ENCODE measurements at regions not wholly inside any gene's neighbourhood (a gene's known extent, or its start where the extent isn't known, plus 50 kb on each side); places are given as distances from the start of the nearest gene placed in this dataset.
"Not testable (repeated sequence)": the region's sequence is repeated elsewhere in the genome, so short reads cannot be mapped to it uniquely, and the experiment has no call there.

DNA sequence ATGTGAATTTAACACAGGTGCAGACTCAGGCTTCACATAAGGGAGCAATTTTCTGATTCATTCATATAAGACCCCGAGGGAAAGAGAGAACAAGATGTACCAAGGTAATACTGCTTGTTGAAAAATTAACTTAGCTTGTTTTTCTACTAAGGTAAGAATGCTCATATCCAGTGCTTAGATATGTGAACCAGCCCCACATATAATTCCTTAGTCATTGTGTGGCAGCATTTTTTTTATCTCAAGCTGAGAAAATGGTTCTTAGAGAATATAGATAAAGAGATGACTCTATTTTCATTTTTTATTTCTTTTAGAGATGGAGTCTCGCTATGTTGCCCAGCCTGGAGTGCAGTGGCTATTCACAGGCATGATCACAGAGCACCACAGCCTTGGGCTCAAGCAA lies 121.8 kb upstream of the SEM1 start:
- no peak for DNase-seq

DNA sequence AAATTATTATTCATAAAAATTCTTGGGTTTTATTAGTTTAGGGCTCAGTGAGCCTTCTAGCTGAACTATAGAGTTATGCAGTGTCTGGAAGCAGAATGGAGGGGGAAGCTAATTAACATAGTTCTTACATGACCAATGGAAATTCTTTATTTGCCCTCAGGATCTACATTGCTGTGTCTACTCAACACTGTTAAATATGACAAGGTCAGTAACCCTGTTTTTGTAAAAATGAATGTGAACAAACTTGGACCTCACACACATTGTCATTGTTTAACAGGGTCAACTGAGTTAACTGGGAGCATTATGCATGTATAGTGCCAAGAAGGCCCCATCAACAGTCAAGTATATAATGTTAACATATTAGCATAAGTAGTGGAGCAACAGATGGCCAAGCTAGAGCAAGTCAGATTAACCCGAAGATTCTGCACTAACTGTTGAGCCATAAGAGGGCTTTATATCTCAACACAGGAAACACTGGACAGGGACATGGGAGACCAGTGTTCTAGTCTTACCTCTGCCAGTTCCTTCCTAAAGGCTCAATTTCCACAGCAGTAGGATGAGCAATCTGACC lies 122.5 kb upstream of the SEM1 start:
- DNase-seq = no peak

DNA sequence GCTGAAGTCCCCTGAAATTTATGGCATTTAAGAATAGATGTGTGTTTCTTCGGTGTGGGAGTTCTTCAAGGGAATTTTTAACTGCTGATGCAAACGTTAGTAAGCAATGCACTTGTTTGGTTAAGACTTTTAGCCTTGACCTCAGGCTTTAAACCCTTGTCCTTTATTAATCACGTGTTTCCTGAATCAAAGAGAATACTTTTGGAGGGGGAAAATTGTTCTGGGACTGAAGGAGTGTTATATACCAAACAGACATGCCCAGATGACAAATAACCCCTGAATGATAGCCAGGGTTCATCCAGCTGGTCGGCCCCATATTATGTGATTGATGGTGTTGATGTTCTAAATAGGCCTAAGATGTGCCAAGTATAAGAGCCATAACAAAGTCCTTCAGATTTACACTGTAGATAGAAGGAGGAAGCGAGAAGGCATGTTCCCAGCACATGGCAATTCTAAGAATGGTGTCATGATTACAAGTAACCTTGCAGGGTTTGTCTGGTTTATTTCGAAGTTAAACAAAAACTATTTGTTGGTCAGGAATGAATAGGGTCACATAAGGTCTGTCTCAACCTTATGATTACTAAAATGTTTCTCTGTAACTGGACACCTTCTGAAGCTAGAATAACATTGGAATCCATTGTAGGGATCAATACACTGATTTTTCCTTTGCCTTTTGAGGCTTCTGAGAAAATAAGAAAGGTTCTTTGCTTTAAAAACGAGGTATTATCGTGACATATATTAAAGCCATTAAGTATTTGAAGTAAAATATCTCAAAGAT lies 124.2 kb upstream of the SEM1 start:
- DNase-seq = no peak

DNA sequence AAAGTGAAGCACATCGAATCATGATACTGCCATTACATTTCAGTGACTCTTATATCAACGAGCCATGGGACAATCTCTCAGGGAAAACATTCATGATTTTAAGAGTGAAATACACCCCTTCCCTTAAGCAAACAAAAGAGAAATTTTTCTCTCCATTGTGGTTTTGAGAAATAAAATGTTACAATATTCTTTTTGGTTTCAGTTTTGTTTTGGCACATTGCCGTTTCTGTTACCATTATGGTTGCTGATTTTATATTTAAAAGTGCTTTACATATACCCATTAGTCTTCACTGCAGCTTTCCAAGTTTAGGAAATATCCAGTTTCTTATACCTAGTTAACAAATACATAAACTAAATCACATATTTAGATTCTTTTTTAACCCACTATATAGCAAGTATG lies 126.8 kb upstream of the SEM1 start:
- no peak for DNase-seq

- no peak for DNase-seq
Observed at GRCh38 chr7:96837593-96837992, 127.9 kb upstream of the SEM1 start.

DNA sequence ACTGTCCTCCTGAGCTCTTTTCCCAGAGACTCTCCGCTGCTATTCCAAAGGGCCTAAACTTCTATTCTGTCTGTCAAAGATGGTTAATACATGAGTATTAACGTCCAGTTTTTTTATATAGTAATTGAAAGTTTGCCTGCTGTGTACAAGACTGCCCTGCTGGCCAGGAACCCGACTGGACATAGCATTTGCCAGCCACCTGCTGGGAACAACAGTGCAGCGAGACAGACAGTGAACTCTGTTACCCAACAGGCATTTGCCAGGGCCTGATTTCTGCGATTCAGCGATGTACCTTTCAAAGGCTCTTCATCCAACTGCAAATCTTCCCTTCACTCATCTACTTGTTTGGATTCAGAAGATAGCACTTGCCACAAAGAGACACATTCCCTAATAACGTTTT lies 128.8 kb upstream of the SEM1 start:
- DNase-seq = no peak

GRCh38 chr7:96855139-96855538 lies 145.5 kb upstream of the SEM1 start:
- no peak for DNase-seq

DNA sequence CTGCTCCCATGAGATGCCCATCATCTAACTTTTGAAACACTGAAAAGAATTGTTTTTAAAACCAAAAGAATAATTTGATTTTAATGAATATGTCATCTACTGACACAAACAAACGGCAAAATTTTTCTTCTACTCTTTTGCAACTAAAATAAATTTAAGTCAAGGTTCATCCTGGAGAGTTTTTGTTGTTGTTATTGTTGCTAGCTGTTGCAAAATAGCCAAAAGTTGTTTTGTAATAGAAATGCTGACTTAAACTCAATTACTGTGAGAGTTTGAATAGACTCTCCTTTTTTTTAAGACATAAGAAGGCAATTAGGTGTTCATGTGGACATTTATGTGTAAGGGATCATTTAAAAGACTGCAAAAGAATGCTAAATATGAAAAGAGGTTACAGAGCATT lies 146.0 kb upstream of the SEM1 start:
- DNase-seq = no peak

- DNase-seq = no peak
Observed at GRCh38 chr7:96869538-96869937, 135.8 kb upstream of the DLX6 start.

DNA sequence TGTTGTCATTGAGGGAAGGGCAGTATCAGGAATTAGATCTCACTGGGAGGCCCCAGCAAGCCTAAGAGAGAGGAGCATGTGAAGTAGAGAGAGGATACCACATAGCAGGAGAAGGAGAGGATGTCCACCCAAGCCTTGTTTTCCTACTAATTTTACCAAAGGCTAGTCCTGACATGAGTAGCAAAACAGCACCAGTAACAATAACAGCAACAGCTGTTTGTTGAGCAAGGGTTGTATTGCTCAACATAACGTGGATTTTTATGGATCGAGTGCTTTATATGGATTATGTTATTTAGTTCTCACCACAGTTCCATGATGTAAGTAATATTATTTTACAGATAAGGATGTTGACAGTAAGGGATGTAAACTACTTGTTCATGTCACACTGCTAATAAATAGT lies 135.2 kb upstream of the DLX6 start:
- DNase-seq = no peak

- no peak for DNase-seq
Observed at GRCh38 chr7:96870934-96871333, 134.4 kb upstream of the DLX6 start.

GRCh38 chr7:96887426-96887825 lies 117.9 kb upstream of the DLX6 start:
- no peak for DNase-seq

GRCh38 chr7:96899108-96899507 lies 106.2 kb upstream of the DLX6 start:
- DNase-seq = no peak

- DNase-seq = peak; percentile 63
Observed at GRCh38 chr7:96901822-96902445, 103.4 kb upstream of the DLX6 start.

DNA sequence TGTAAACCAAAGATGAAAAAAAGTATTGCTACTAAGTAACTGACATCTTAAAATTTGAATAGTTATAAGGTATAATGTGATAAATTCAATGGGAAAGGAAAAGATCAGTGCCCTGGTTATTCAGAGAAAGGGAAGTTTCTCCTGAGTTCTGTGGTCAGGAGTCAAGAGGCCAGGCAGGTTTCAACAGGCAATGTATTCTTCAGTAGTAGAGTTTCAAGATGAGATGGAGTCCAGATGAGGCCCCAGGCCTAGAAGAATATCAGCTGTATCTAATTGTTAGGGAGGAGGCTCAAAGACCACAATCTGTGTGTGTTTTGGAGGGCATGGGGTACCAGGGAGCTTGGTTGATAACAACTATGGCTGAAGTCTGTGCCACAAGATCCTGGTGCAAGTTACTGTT lies 101.4 kb upstream of the DLX6 start:
- no peak for DNase-seq

DNA sequence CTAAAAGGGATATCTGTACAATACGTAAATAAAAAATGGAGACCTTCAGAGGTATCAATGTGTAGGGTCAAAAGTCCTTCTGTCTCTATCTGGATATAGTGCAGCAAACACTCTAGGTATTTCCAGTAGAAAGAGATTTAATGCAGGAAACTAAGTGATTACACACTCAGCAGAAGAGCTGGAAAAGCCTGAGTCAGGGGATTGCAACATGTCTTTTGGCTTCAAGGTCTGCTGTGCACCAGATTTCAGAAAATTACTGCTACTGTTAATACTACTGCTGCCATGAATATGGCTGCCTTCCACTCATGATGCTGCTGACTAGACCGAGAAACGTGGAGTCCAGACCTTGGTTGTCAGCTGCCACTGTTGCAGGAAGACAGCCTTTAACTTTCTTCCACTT lies 94.9 kb upstream of the DLX6 start:
- no peak for DNase-seq

DNA sequence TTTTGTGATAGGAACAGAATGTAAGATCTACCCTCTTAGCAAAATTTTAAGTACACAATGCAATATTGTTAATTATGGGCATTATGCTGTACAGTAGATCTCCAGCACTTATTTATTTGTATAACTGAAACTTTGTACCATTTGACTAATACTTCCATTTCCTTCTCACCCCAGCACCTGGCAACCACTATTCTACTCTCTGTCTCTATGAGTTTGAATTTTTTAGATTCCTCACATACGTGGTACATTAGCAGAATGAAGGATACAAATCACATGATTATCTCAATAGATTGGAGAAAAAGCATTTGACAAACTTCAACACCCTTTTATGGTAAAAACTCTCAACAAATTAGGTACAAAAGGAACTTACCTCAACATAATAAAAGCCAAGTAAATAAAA lies 90.3 kb upstream of the DLX6 start:
- no peak for DNase-seq

- no peak for DNase-seq
Observed at GRCh38 chr7:96920064-96920463, 85.3 kb upstream of the DLX6 start.

GRCh38 chr7:96920713-96921112 lies 84.6 kb upstream of the DLX6 start:
- no peak for DNase-seq

GRCh38 chr7:96921231-96921630 lies 84.1 kb upstream of the DLX6 start:
- DNase-seq = no peak

GRCh38 chr7:96921771-96922170 lies 83.6 kb upstream of the DLX6 start:
- DNase-seq = no peak

GRCh38 chr7:96923345-96923744 lies 82.0 kb upstream of the DLX6 start:
- DNase-seq = not testable (repeated sequence)

DNA sequence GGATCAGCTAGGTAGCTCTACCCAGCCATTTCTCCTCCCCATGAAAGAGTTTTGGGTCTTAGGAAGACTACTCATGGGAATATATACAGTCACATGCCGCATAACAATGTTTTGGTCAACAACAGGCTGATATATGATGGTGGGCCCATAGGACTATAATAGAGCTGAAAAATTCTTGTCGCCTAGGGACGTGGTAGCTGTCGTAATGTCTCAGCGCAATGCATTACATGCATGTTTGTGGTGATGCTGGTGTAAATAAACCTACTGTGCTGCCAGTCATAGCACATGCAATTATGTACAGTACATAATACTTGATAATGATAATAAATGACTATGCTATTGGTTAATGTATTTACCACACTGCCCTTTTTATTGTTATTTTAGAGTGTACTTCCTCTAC lies 78.2 kb upstream of the DLX6 start:
- no peak for DNase-seq

- DNase-seq = no peak
Observed at GRCh38 chr7:96928965-96929364, 76.4 kb upstream of the DLX6 start.

- DNase-seq = no peak
Observed at GRCh38 chr7:96931891-96932290, 73.5 kb upstream of the DLX6 start.
